Hepatocyte (in vitro differentiated cells): ENCODE measurements at regions not wholly inside any gene's neighbourhood (a gene's known extent, or its start where the extent isn't known, plus 50 kb on each side); places are given as distances from the start of the nearest gene placed in this dataset.

Experiments used
- DNase-seq: peaks from one replicate; pipeline ENCODE4 v3.0.0-alpha.2; 2016; ENCODE audit warnings: low spot score
- H2AFZ ChIP-seq: fragments of 200-600 bp; sonication (generic); 2 replicates; pipeline ENCODE4 v1.6.0; 2016; ENCODE audit warnings: antibody characterized with exemption, mild to moderate bottlenecking
- H3K27ac ChIP-seq: fragments of 200-600 bp; sonication (generic); 2 replicates; pipeline ENCODE4 v1.5.1; 2016; ENCODE audit warnings: mild to moderate bottlenecking
- H3K27me3 ChIP-seq: fragments of 200-600 bp; sonication (generic); 2 replicates; pipeline ENCODE4 v1.6.1; 2016
- H3K36me3 ChIP-seq: fragments of 200-600 bp; sonication (generic); replicated peaks from 2 replicates; pipeline ENCODE4 v1.5.1; 2016; ENCODE audit warnings: low read depth; ENCODE audit not compliant: insufficient read depth
- H3K4me1 ChIP-seq: fragments of 200-600 bp; sonication (generic); 2 replicates; pipeline ENCODE4 v1.5.1; 2016; ENCODE audit warnings: mild to moderate bottlenecking, moderate library complexity; ENCODE audit not compliant: insufficient read depth
- H3K4me2 ChIP-seq: fragments of 200-600 bp; sonication (generic); 2 replicates; pipeline ENCODE4 v1.6.0; 2016
- H3K4me3 ChIP-seq: fragments of 200-600 bp; sonication (generic); 2 replicates; pipeline ENCODE4 v1.5.1; 2016; ENCODE audit warnings: mild to moderate bottlenecking
- H3K79me2 ChIP-seq: fragments of 200-600 bp; sonication (generic); 2 replicates; pipeline ENCODE4 v1.6.0; 2017; ENCODE audit warnings: mild to moderate bottlenecking
- H3K9me2 ChIP-seq: fragments of 200-600 bp; sonication (generic); replicated peaks from 2 replicates; pipeline ENCODE4 v1.6.0; 2017; ENCODE audit warnings: mild to moderate bottlenecking; ENCODE audit not compliant: insufficient read depth
- H3K9me3 ChIP-seq: fragments of 200-600 bp; sonication (generic); 2 replicates; pipeline ENCODE4 v1.5.1; 2016; ENCODE audit warnings: low read depth, mild to moderate bottlenecking
- H4K20me1 ChIP-seq: fragments of 200-600 bp; sonication (generic); 2 replicates; pipeline ENCODE4 v1.6.0; 2016; ENCODE audit warnings: mild to moderate bottlenecking; ENCODE audit not compliant: insufficient read depth, poor library complexity, severe bottlenecking
- CTCF ChIP-seq: fragments of 200-600 bp; sonication (generic); IDR thresholded peaks from 2 replicates; pipeline ENCODE4 v1.5.1; 2016; ENCODE audit warnings: antibody characterized with exemption, mild to moderate bottlenecking; ENCODE audit not compliant: poor library complexity
- EZH2 ChIP-seq: fragments of 200-600 bp; sonication (generic); IDR thresholded peaks from 2 replicates; pipeline ENCODE4 v1.6.1; 2016; ENCODE audit warnings: antibody characterized with exemption, mild to moderate bottlenecking, borderline replicate concordance
- EZH2phosphoT487 ChIP-seq: fragments of 200-600 bp; sonication (generic); IDR thresholded peaks from one replicate; pipeline ENCODE4 v1.6.1; 2018; ENCODE audit warnings: antibody characterized with exemption, mild to moderate bottlenecking, low read depth, moderate library complexity; ENCODE audit not compliant: unreplicated experiment, severe bottlenecking
- WGBS: methylation state at CpG from one replicate; pipeline ENCODE4 v1.1.6; 2016; ENCODE audit warnings: low lambda C conversion rate; ENCODE audit errors: missing lambda C conversion rate; 5-methylcytosine and 5-hydroxymethylcytosine counted together

- WGBS: 90% methylated on average over 5 of the region's 5 CpGs
- Histone ChIP-seq H3K27me3 (no peaks in the 10 kb centered on the region), H3K27ac (no peak overlapping the region), H4K20me1 (no peaks in the 10 kb centered on the region), H3K9me2 (no peaks in the 10 kb centered on the region), H3K4me2 (no peak overlapping the region), H3K36me3 (no peaks in the 10 kb centered on the region), H3K9me3 (no peaks in the 10 kb centered on the region), H3K79me2 (no peaks in the 10 kb centered on the region), H3K4me3 (no peak overlapping the region), H2AFZ (no peak overlapping the region), H3K4me1 (no peaks in the 10 kb centered on the region)
- TF ChIP-seq EZH2phosphoT487 (no peak), EZH2 (no peak), CTCF (no peak)
- no peak for DNase-seq
Observed at GRCh38 chr17:51486885-51487520, 226.7 kb downstream of the UTP18 start.

- H3K36me3 ChIP-seq: no peaks in the 10 kb centered on the region
- no peak overlapping the region for H2AFZ ChIP-seq
- WGBS: 69% methylated on average over 14 of the region's 14 CpGs
- H4K20me1 ChIP-seq: no peaks in the 10 kb centered on the region
- no peaks in the 10 kb centered on the region for H3K9me2 ChIP-seq
- no peak overlapping the region for H3K4me2 ChIP-seq
- no peak overlapping the region for H3K27ac ChIP-seq
- no peaks in the 10 kb centered on the region for H3K9me3 ChIP-seq
- no peak overlapping the region for H3K4me3 ChIP-seq
- no peaks in the 10 kb centered on the region for H3K4me1 ChIP-seq
- TF ChIP-seq CTCF: peak; percentile 22
- no peak for TF ChIP-seq EZH2phosphoT487
- no peak for TF ChIP-seq EZH2
- no peaks in the 10 kb centered on the region for H3K27me3 ChIP-seq
- H3K79me2 ChIP-seq: no peaks in the 10 kb centered on the region
- peak; percentile 10 for DNase-seq
Observed at GRCh38 chr17:51487947-51488346, 227.6 kb downstream of the UTP18 start.

GRCh38 chr17:51491416-51491815, 231.1 kb downstream of the UTP18 start:
- no peak for DNase-seq
- Histone ChIP-seq H3K27ac (no peak overlapping the region), H3K36me3 (no peaks in the 10 kb centered on the region), H3K4me2 (no peak overlapping the region), H3K27me3 (no peaks in the 10 kb centered on the region), H4K20me1 (no peaks in the 10 kb centered on the region), H3K9me3 (no peaks in the 10 kb centered on the region), H3K4me3 (no peak overlapping the region), H3K4me1 (peaks cover 2% of the 10 kb centered on the region), H2AFZ (no peak overlapping the region), H3K9me2 (no peaks in the 10 kb centered on the region), H3K79me2 (no peaks in the 10 kb centered on the region)
- WGBS: 79% methylated on average over 6 of the region's 6 CpGs
- TF ChIP-seq CTCF (no peak), EZH2 (no peak), EZH2phosphoT487 (no peak)
